ENCODE measurements at regions not wholly inside any gene's neighbourhood (a gene's known extent, or its start where the extent isn't known, plus 50 kb on each side); places are given as distances from the start of the nearest gene placed in this dataset.

DNA sequence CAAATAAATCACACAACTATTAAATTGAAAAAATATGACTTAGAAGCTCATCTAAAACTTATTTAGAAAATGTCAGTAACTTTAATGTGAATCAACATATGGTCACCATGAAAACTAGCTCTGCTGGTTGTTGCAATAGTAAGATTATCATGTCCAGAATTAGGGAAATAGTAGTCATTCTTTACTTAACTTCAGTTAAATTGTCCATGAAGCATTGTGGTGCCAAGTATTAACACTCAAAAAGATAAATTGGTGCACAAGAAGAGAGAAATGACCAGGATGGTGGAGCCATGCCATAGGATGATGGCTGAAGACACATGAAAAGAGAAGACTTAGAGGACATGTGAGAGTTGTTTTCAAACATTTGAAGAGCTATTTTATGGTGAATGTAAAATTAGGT lies 130.2 kb upstream of the PTGFR start:
- TF ChIP-seq CREB1 (IDR thresholded peaks at IDR 0.05; ENCODE audit: low read depth) (no peak), CEBPB (IDR thresholded peaks at IDR 0.05) (no peak), TCF12 (IDR thresholded peaks at IDR 0.05; ENCODE audit: low read depth) (no peak), FOXM1 (IDR thresholded peaks at IDR 0.05; ENCODE audit: borderline replicate concordance, low read depth) (no peak), RAD21 (IDR thresholded peaks at IDR 0.05; ENCODE audit: low read depth) (no peak), EP300 (IDR thresholded peaks at IDR 0.05; ENCODE audit: borderline replicate concordance) (no peak), YY1 (IDR thresholded peaks at IDR 0.05; ENCODE audit: low read depth) (no peak), TAF1 (IDR thresholded peaks at IDR 0.05; ENCODE audit: low read depth) (no peak), EGR1 (IDR thresholded peaks at IDR 0.05) (no peak)
- TF ChIP-seq, protein P1, sequence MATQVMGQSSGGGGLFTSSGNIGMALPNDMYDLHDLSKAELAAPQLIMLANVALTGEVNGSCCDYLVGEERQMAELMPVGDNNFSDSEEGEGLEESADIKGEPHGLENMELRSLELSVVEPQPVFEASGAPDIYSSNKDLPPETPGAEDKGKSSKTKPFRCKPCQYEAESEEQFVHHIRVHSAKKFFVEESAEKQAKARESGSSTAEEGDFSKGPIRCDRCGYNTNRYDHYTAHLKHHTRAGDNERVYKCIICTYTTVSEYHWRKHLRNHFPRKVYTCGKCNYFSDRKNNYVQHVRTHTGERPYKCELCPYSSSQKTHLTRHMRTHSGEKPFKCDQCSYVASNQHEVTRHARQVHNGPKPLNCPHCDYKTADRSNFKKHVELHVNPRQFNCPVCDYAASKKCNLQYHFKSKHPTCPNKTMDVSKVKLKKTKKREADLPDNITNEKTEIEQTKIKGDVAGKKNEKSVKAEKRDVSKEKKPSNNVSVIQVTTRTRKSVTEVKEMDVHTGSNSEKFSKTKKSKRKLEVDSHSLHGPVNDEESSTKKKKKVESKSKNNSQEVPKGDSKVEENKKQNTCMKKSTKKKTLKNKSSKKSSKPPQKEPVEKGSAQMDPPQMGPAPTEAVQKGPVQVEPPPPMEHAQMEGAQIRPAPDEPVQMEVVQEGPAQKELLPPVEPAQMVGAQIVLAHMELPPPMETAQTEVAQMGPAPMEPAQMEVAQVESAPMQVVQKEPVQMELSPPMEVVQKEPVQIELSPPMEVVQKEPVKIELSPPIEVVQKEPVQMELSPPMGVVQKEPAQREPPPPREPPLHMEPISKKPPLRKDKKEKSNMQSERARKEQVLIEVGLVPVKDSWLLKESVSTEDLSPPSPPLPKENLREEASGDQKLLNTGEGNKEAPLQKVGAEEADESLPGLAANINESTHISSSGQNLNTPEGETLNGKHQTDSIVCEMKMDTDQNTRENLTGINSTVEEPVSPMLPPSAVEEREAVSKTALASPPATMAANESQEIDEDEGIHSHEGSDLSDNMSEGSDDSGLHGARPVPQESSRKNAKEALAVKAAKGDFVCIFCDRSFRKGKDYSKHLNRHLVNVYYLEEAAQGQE (IDR thresholded peaks at IDR 0.05; ENCODE audit: low read depth) = no peak
- TF ChIP-seq, protein P2, sequence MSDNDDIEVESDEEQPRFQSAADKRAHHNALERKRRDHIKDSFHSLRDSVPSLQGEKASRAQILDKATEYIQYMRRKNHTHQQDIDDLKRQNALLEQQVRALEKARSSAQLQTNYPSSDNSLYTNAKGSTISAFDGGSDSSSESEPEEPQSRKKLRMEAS (IDR thresholded peaks at IDR 0.05) = no peak
- TF ChIP-seq, protein P3, sequence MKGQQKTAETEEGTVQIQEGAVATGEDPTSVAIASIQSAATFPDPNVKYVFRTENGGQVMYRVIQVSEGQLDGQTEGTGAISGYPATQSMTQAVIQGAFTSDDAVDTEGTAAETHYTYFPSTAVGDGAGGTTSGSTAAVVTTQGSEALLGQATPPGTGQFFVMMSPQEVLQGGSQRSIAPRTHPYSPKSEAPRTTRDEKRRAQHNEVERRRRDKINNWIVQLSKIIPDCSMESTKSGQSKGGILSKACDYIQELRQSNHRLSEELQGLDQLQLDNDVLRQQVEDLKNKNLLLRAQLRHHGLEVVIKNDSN (IDR thresholded peaks at IDR 0.05) = no peak
